Upper lobe of right lung (tissue), 1 donor: ENCODE measurements at regions not wholly inside any gene's neighbourhood (a gene's known extent, or its start where the extent isn't known, plus 50 kb on each side); places are given as distances from the start of the nearest gene placed in this dataset.

Experiments used
- ATAC-seq: fragments of 200-7000 bp; cut with Tn5 transposase; one replicate; pipeline ENCODE4 v1.9.1; 2020; ENCODE audit warnings: mild to moderate bottlenecking, moderate library complexity
- DNase-seq: peaks from one replicate; pipeline ENCODE4 v3.0.0-alpha.2; 2020
- H3K27ac ChIP-seq: fragments of 200-600 bp; one replicate; pipeline ENCODE4 v1.8.0; 2022
- H3K27me3 ChIP-seq: fragments of 200-600 bp; one replicate; pipeline ENCODE4 v1.8.0; 2022; ENCODE audit warnings: mild to moderate bottlenecking
- H3K36me3 ChIP-seq: fragments of 200-600 bp; one replicate; pipeline ENCODE4 v1.8.0; 2022
- H3K4me1 ChIP-seq: fragments of 200-600 bp; one replicate; pipeline ENCODE4 v1.8.0; 2022
- H3K4me3 ChIP-seq: fragments of 200-600 bp; one replicate; pipeline ENCODE4 v1.8.0; 2022; ENCODE audit warnings: mild to moderate bottlenecking
- H3K9me3 ChIP-seq: fragments of 200-600 bp; one replicate; pipeline ENCODE4 v1.8.0; 2022
- intact Hi-C: fragments of 100-400 bp; cut with DNase I; formaldehyde crosslinking; loops from one replicate; pipeline ENCODE4 v1.11.0; 2022
- TF ChIP-seq, protein P1 (sequence below): fragments of 200-600 bp; IDR thresholded peaks from one replicate; pipeline ENCODE4 v1.8.0; 2022; ENCODE audit warnings: antibody characterized with exemption
- donor health status: DM: no; HTN: yes; CAD: no; lungs with severe emphysema.

DNA sequence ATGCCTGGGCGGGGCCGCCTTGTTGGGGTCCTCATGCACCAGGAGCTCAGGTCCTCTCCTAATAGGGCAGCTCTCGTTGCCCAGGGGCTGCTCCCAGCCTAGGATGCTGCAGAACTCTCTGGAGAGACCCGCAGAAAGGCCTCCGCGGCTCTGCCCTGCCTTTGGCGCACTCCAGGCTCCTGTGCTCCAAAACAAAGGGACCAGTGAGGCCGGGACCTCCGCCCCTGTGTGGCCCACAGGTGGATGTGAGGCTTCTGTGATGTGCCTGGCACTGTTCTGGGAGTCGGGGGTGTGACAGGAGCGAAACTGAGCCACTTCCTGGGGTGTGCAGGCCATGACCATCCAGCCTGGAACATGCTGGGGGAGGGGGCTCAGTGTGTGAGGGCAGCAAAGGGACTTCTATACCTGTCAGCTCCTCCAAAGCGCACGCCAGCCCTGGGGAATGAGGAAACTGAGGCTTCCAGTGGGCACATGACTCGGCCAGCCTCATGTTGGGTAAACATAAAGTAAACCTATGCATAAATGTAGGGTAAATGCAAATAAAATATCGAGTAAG, 153.2 kb downstream of the IRF8 start:
- Histone ChIP-seq H3K4me1 (no peaks in the 10 kb centered on the region), H3K27ac (no peak overlapping the region), H3K4me3 (no peak overlapping the region), H3K9me3 (no peaks in the 10 kb centered on the region), H3K36me3 (no peaks in the 10 kb centered on the region), H3K27me3 (peaks cover 20% of the 10 kb centered on the region)
- intact Hi-C loops: no loop called here
- TF ChIP-seq, protein P1, sequence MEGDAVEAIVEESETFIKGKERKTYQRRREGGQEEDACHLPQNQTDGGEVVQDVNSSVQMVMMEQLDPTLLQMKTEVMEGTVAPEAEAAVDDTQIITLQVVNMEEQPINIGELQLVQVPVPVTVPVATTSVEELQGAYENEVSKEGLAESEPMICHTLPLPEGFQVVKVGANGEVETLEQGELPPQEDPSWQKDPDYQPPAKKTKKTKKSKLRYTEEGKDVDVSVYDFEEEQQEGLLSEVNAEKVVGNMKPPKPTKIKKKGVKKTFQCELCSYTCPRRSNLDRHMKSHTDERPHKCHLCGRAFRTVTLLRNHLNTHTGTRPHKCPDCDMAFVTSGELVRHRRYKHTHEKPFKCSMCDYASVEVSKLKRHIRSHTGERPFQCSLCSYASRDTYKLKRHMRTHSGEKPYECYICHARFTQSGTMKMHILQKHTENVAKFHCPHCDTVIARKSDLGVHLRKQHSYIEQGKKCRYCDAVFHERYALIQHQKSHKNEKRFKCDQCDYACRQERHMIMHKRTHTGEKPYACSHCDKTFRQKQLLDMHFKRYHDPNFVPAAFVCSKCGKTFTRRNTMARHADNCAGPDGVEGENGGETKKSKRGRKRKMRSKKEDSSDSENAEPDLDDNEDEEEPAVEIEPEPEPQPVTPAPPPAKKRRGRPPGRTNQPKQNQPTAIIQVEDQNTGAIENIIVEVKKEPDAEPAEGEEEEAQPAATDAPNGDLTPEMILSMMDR: no peak
- ATAC-seq: no peak
- no peak for DNase-seq

DNA sequence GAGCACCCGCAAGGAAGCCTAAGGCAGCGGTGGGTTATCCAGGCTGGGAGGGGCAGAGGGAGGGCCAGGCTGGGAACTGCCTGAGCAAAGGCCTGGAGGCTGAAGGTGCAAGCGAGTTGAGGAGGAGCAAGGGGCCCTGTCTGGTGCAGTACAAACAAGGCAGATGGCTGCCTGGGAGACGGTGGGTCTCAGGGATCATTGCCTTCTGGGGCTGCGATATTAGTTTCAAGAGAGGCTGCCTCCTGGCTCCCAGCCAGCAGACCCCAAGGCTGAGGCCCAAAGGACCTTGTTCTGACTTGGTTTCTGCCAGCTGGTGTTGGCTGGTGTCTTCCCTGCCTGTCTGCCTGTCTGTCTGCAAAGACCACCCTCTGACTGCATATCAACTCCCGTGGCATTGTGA, 154.0 kb downstream of the IRF8 start:
- intact Hi-C loops: no loop called here
- Histone ChIP-seq H3K4me3 (no peak overlapping the region), H3K27ac (no peak overlapping the region), H3K27me3 (peaks cover 20% of the 10 kb centered on the region), H3K9me3 (no peaks in the 10 kb centered on the region), H3K36me3 (no peaks in the 10 kb centered on the region), H3K4me1 (no peaks in the 10 kb centered on the region)
- ATAC-seq (no peak), DNase-seq (no peak)
- TF ChIP-seq, protein P1: no peak

DNA sequence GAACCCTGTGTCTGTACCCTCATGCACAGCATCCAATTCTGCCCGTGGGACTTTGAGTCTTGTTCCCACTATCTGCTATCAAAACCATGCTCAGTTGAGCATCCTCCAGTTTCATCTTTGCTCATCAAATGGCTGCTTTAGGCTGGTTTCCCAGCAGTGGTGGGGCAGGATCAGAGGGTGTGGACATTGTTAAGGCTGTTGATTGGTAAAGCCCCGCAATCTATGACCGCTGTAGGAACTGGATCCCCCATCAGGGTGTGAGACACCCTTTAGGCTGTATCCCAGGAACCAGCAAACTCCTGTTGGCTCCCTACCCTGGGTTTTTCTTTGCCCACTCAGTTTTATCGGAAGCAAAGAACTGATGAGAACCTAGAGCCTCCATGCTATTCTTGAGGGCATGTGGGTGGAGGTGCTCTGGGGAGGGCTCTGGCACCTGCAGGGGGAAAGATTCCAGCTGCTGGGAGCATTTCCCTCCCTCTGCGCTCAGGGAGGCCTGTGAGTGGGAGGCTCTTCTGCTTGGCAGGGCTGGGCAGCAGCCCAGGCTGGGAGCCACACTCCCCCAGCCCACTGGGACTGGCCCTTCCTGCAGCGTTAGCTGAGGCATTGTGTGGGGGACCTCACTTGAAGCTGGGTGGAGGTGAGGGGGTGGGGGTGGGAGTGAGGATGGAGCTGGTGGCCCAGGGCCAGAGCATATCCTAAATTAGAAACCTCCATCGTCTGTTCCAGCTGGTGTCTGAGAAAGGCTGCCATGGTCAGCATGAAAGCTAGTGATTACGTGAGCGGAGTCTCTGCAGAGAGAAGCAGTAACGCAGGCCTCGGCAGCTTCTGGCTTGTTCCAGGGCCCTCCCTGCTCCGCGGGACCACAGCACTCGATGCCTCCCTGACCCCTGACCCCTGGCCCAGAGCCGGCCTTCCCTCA, 160.6 kb downstream of the IRF8 start:
- Histone ChIP-seq H3K4me3 (no peak overlapping the region), H3K4me1 (peaks cover 6% of the 10 kb centered on the region), H3K36me3 (no peaks in the 10 kb centered on the region), H3K27ac (no peak overlapping the region), H3K27me3 (no peaks in the 10 kb centered on the region), H3K9me3 (no peaks in the 10 kb centered on the region)
- intact Hi-C loops: no loop called here
- ATAC-seq: peak; percentile 41
- DNase-seq: no peak
- TF ChIP-seq, protein P1: no peak

DNA sequence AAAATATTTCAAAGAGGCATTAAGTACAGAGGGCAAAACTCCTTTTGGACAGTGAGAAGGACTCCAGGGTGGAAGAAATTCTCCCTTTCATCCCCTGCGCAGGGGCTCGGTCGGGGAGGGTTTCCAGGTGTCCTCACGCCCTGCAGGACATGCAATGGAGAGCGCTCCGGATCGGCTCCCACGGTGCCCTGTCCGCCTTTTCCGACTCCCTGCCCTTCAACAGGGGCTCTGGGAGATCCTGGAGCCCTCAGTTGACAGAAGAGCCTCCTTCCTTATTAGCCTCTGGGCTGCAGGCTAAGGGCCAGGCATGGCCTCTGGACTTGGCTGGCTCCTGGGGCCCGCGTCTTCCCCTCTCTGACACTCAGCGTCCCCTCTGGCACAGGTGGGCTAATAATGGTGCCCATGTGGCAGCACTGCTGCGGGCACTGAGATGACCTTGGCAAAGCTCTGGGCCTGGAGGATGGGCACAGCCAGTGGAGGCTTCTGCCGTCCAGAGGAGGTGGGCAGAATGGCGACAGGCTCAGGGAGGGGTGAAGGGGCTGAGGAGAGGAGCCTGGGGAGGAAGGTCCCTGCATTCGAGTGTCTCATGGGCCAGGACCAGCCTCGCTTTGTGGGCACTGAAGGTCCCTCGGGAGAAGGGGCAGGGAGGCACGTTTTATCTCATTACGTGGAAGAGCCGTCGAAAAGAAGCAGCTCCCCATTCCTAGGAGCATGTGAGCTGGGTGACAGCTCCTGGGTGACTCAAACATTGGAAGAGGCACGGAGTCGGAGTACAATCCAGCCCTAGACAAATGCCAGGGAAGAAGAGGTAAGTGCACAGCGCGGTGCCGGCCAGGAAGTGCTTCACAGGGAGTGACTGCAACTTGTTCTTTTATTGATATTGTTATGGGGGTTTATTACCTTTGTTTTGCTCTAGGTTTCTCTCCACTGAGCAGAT, 161.7 kb downstream of the IRF8 start:
- Histone ChIP-seq H3K27ac (no peak overlapping the region), H3K4me1 (peaks cover 6% of the 10 kb centered on the region), H3K9me3 (no peaks in the 10 kb centered on the region), H3K36me3 (no peaks in the 10 kb centered on the region), H3K27me3 (no peaks in the 10 kb centered on the region), H3K4me3 (no peak overlapping the region)
- intact Hi-C loops: no loop called here
- DNase-seq: no peak
- ATAC-seq: peak; percentile 6
- TF ChIP-seq, protein P1: no peak

DNA sequence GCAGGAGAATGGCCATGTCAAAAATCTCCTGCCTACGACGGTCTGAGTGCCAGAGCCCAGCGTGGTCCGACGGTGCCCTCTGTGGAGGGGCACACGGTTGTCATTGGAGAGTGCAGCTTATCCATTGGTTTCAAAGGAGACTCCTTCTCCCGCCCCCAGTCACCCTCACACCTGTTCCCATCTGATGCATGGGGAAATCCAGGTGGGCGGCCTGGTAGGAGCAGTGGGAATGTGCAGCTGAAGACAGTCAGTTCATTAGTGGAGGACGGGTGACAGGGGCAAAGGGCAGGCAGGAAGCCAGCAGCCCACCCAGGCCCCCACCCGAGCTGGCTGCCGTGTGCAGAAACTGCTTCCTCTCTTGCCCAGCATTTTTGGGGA, 162.3 kb downstream of the IRF8 start:
- H3K36me3 ChIP-seq: no peaks in the 10 kb centered on the region
- no peaks in the 10 kb centered on the region for H3K9me3 ChIP-seq
- no peak overlapping the region for H3K27ac ChIP-seq
- TF ChIP-seq, protein P1: no peak
- ATAC-seq: no peak
- peaks cover 6% of the 10 kb centered on the region for H3K4me1 ChIP-seq
- no peak for DNase-seq
- H3K27me3 ChIP-seq: no peaks in the 10 kb centered on the region
- H3K4me3 ChIP-seq: no peak overlapping the region
- intact Hi-C loops: no loop called here
